UCSD-AML1 (cell line): ENCODE measurements at regions not wholly inside any gene's neighbourhood (a gene's known extent, or its start where the extent isn't known, plus 50 kb on each side); places are given as distances from the start of the nearest gene placed in this dataset.
A peak's percentile ranks its signal among the peaks of the same experiment; 100 is the strongest.

ENCODE experiments used
- DNase-seq: peaks from one replicate; lab custom pipeline; 2025; ENCODE audit not compliant: unreplicated experiment; lab: John Stamatoyannopoulos, UW

- no peak for DNase-seq
Measured at GRCh38 chr2:151197184-151198108, 64.2 kb downstream of the RBM43 start.

- no peak for DNase-seq
Measured at GRCh38 chr2:151193576-151193975, 68.1 kb downstream of the RBM43 start.

- no peak for DNase-seq
Measured at GRCh38 chr2:151192681-151193080, 69.0 kb downstream of the RBM43 start.

GRCh38 chr2:151191001-151191400 is 70.7 kb downstream of the RBM43 start:
- no peak for DNase-seq

GRCh38 chr2:151189125-151189524 is 72.5 kb downstream of the RBM43 start:
- DNase-seq: peak; percentile 44

GRCh38 chr2:151186011-151186410 is 75.7 kb downstream of the RBM43 start:
- no peak for DNase-seq

- no peak for DNase-seq
Measured at GRCh38 chr2:151182899-151183809, 78.5 kb downstream of the RBM43 start.

GRCh38 chr2:151182396-151182795 is 79.3 kb downstream of the RBM43 start:
- DNase-seq: no peak

- no peak for DNase-seq
Measured at GRCh38 chr2:151181524-151181923, 80.1 kb downstream of the RBM43 start.

- DNase-seq: no peak
Measured at GRCh38 chr2:151180123-151180522, 81.5 kb downstream of the RBM43 start.

GRCh38 chr2:151178207-151178606 is 83.5 kb downstream of the RBM43 start:
- DNase-seq: no peak

- DNase-seq: no peak
Measured at GRCh38 chr2:151177756-151178155, 83.9 kb downstream of the RBM43 start.

GRCh38 chr2:151176661-151177060 is 85.0 kb downstream of the RBM43 start:
- DNase-seq: no peak

GRCh38 chr2:151175864-151176263 is 85.8 kb downstream of the RBM43 start:
- DNase-seq: no peak

GRCh38 chr2:151174127-151174526 is 87.5 kb downstream of the RBM43 start:
- no peak for DNase-seq

GRCh38 chr2:151171186-151171585 is 90.5 kb downstream of the RBM43 start:
- DNase-seq: no peak

GRCh38 chr2:151166410-151166809 is 95.3 kb downstream of the RBM43 start:
- DNase-seq: no peak

- no peak for DNase-seq
Measured at GRCh38 chr2:151165105-151165684, 96.5 kb downstream of the RBM43 start.

- no peak for DNase-seq
Measured at GRCh38 chr2:151161821-151162551, 99.7 kb downstream of the RBM43 start.

- no peak for DNase-seq
Measured at GRCh38 chr2:151159109-151159662, 102.5 kb downstream of the RBM43 start.
